Stimulated activated effector memory CD8-positive, alpha-beta T cell treated with anti-CD3 and anti-CD28 coated beads, Interleukin-12 subunit alpha, Interleukin-12 subunit beta, amount 100 ng/mL, for 72 hours (primary cell): ENCODE measurements at regions not wholly inside any gene's neighbourhood (a gene's known extent, or its start where the extent isn't known, plus 50 kb on each side); places are given as distances from the start of the nearest gene placed in this dataset.

ENCODE experiments used
- ATAC-seq: fragments of 150-1000 bp; cut with Tn5 transposase; 2 replicates; pipeline ENCODE4 v1.10.0; 2021
- DNase-seq, 2 donors: peaks; one replicate each; pipeline ENCODE4 v3.0.0; 2021 to 2022; ENCODE audit warnings: low spot score in 2 of 2
- H3K27ac Mint-ChIP-seq: one replicate; pipeline ENCODE4 v1.8.0; 2022; ENCODE audit warnings: mild to moderate bottlenecking, mixed read lengths
- H3K36me3 Mint-ChIP-seq: one replicate; pipeline ENCODE4 v1.8.0; 2022; ENCODE audit warnings: mild to moderate bottlenecking, mixed read lengths
- H3K4me1 Mint-ChIP-seq: one replicate; pipeline ENCODE4 v1.8.0; 2022; ENCODE audit warnings: mixed read lengths
- H3K4me3 Mint-ChIP-seq: one replicate; pipeline ENCODE4 v1.8.0; 2022; ENCODE audit warnings: mild to moderate bottlenecking, mixed read lengths
- H3K9me3 Mint-ChIP-seq: one replicate; pipeline ENCODE4 v1.8.0; 2022; ENCODE audit warnings: mixed read lengths

GRCh38 chr2:66862885-66863650, 428.1 kb downstream of the MEIS1 start:
- no peak for DNase-seq
- no peak overlapping the region for H3K4me3 Mint-ChIP-seq
- ATAC-seq: no peak
- no peaks in the 10 kb centered on the region for H3K36me3 Mint-ChIP-seq
- H3K9me3 Mint-ChIP-seq: peaks cover 7% of the 10 kb centered on the region
- no peak overlapping the region for H3K27ac Mint-ChIP-seq
- H3K4me1 Mint-ChIP-seq: no peaks in the 10 kb centered on the region

DNA sequence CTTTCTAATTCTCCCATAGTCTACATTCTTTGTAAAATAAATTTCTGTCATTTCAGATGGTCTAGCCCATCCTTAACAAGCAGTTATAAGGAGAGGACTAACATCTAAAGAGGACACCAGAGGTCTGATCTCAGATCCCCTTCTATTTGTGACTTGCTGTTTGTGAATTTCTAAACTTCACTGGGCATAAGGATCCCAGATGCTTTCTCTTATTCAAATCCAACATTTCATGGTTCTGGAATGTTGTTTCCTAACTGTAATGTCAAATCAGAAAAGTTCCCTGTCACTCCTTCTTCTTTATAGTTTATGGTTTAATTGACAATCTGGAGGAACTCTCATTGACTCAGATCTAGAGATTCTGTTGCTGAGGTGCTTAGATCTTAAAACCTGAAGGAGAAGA, 430.2 kb downstream of the MEIS1 start:
- H3K9me3 Mint-ChIP-seq: peaks cover 11% of the 10 kb centered on the region
- no peak overlapping the region for H3K27ac Mint-ChIP-seq
- no peaks in the 10 kb centered on the region for H3K36me3 Mint-ChIP-seq
- H3K4me3 Mint-ChIP-seq: no peak overlapping the region
- DNase-seq (no peak), ATAC-seq (no peak)
- H3K4me1 Mint-ChIP-seq: no peaks in the 10 kb centered on the region

GRCh38 chr2:66866331-66867062, 431.6 kb downstream of the MEIS1 start:
- Mint-ChIP-seq H3K36me3 (no peaks in the 10 kb centered on the region), H3K9me3 (peaks cover 6% of the 10 kb centered on the region), H3K4me1 (no peaks in the 10 kb centered on the region), H3K27ac (no peak overlapping the region), H3K4me3 (no peak overlapping the region)
- DNase-seq (no peak), ATAC-seq (no peak)

DNA sequence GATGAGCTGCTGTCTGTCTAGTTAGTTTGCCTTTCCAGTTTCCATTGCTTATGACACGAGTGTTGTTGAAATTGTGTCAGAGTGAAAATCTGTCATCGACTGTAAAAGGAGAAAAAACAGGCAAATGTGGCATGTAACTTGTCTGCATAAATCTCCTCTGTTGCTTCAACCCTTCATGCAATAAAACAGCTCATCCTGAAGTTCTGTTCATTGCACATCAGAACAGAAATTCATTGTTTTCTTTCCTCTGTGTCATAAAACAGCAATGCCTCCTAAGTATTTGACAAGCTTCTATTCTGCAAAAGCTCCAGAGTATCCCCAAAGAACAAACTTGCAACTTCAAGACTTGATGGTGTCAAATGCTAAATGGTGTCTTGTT, 432.1 kb downstream of the MEIS1 start:
- Mint-ChIP-seq H3K9me3 (peaks cover 4% of the 10 kb centered on the region), H3K36me3 (no peaks in the 10 kb centered on the region), H3K27ac (no peak overlapping the region), H3K4me3 (no peak overlapping the region), H3K4me1 (no peaks in the 10 kb centered on the region)
- ATAC-seq (no peak), DNase-seq (no peak)

GRCh38 chr2:66869076-66869475, 434.2 kb downstream of the MEIS1 start:
- ATAC-seq (no peak), DNase-seq (no peak)
- H3K36me3 Mint-ChIP-seq: no peaks in the 10 kb centered on the region
- peaks cover 4% of the 10 kb centered on the region for H3K9me3 Mint-ChIP-seq
- H3K4me1 Mint-ChIP-seq: no peaks in the 10 kb centered on the region
- H3K27ac Mint-ChIP-seq: no peak overlapping the region
- H3K4me3 Mint-ChIP-seq: no peak overlapping the region

DNA sequence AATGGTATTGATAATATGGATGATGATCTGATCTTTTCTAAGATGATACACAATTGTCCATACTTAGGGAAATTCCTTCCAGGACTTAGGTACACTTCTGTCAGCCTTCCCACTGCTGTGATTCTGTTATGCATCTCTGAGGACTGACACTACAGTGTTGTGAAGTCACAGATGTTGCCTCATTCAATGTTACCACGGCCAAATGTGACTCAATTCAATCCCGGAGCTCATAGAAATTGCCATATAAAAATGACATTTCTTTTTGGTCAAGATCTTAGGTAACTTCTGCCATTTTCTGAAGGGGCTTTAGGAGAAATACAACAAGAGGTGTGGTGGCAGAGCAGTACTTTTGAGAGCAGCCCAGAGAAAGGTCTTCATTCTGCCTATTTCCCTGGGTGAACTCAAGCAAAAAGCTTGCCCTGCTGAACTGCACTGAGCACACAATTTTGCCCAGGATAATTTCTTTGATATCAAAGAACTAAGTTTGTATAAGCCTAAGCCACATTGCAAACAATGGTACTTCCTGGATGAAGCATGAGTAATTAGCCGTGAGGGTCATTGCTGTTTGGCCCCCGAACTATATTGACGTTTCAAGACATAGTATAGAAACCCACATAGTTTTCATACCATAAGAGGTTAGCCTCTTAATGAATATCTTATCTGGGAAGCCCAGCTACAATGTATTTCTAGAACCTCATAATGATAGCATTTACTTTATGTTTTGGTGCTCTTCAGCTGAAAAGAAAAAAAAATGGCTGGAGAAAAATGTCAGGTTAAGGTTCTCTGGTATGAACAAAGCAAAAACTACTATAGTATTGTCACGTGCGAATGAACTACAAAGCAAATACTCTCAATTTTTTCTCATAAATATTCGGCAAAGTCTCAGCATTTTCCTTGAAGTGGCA, 437.4 kb downstream of the MEIS1 start:
- no peak overlapping the region for H3K4me3 Mint-ChIP-seq
- H3K36me3 Mint-ChIP-seq: no peaks in the 10 kb centered on the region
- H3K27ac Mint-ChIP-seq: no peak overlapping the region
- DNase-seq (no peak), ATAC-seq (no peak)
- H3K4me1 Mint-ChIP-seq: no peaks in the 10 kb centered on the region
- peaks cover 4% of the 10 kb centered on the region for H3K9me3 Mint-ChIP-seq

DNA sequence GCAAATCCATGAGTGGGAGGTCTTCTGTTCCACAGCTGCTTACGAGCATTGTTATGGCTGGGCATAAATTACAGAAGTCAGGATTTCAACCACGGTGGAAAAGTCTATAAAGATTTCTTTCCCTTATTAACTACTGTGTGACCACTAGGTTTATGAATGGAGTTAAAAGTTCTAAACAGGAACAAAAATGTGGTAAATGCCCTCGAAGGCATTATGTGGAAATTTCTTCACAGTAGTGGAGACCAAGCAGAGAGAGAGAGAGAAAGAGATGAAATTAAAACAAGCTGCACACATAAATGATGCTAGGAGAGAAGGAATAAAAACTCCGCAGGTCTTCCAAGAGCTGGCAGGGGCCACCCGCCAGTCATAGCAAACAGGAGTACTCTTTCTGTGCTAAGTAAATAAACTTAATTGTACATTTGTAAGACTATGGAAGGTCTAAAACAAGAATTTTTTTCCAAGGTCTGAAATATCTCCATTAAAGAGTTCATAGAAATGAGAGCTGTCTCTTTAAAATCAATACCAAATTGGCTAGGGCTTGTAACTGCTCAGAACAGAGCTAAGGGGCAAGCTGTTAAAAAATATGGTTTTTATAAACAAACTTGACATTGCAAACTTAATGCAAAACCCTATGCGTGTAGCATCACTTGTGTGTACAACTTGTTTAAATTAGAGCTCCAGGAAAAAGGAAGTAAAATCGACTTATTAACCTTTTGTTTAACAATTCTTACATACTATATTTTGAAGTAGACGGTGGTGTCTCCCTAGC, 438.2 kb downstream of the MEIS1 start:
- ATAC-seq: no peak
- Mint-ChIP-seq H3K27ac (no peak overlapping the region), H3K4me3 (no peak overlapping the region), H3K36me3 (no peaks in the 10 kb centered on the region), H3K9me3 (peaks cover 3% of the 10 kb centered on the region), H3K4me1 (no peaks in the 10 kb centered on the region)
- DNase-seq: no peak

DNA sequence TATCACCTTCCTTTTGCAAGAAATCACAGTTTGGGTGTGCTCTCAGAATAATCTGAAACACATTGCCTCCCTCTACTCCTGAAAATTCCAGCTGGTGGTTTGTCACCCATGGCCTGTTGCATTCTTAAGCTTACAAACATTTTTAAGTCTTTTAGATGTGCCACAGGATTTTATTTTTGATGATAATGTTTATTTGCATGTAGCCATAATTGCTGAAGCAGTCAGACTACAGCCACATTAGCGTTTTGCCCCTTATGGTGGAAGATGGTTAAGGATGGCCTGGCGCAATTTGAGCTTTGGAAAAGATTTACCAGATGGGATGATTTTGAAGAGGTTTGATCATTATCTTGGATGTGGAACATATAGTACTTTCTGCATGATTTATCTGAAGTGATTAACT, 439.5 kb downstream of the MEIS1 start:
- Mint-ChIP-seq H3K4me1 (no peaks in the 10 kb centered on the region), H3K36me3 (no peaks in the 10 kb centered on the region), H3K9me3 (no peaks in the 10 kb centered on the region), H3K4me3 (no peak overlapping the region), H3K27ac (no peak overlapping the region)
- DNase-seq (no peak), ATAC-seq (no peak)

GRCh38 chr2:66875941-66876462, 441.1 kb downstream of the MEIS1 start:
- Mint-ChIP-seq H3K36me3 (no peaks in the 10 kb centered on the region), H3K27ac (no peak overlapping the region), H3K4me1 (no peaks in the 10 kb centered on the region), H3K4me3 (no peak overlapping the region), H3K9me3 (no peaks in the 10 kb centered on the region)
- ATAC-seq: no peak
- no peak for DNase-seq

DNA sequence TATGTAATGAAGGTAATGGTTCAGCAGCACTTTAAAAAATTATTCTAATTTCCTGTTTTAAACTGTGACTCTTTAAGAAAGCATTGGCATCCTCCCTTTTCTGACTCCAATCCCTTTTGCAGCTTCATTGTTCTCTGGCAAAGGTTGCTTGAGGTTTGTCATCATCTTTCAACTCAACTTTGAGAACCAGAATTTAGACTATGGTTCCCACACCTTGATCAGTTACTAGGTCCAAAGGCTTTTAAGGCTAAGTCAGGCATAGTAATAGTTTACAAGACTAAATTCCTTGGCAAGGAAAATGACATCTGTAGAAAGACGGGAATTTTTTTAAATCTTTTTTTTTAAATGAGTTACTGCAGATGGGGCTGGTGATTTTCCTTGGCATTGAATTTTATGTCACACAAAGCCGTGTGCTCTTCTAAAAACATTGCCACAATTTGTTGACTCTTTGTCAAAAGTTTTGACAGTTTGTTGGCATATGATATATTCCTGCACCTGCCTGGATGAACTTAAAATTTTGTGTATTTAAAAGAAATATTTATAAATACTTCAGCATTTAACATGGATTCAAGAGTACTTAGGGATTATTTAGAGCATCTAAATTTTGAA, 451.0 kb downstream of the MEIS1 start:
- Mint-ChIP-seq H3K4me3 (no peak overlapping the region), H3K36me3 (no peaks in the 10 kb centered on the region), H3K27ac (no peak overlapping the region), H3K4me1 (no peaks in the 10 kb centered on the region), H3K9me3 (peaks cover 14% of the 10 kb centered on the region)
- no peak for DNase-seq
- no peak for ATAC-seq

DNA sequence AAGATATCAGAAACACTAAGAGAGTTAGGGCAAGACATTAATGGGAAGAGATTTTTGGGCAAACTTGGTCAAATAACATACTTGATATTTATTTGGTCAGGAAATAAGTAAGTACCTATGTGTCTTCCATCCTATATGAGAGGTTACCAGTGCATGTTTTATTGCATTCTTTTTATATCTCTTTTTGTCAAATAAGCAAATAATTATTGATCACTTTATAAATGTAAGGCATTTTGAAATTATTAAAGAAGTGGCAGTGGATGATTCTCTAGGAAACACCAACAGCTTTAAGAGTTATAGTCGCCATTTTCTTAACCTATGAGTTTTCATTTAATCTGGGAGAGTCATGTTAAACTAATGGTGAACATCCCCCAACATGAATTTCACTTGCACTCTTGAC, 453.3 kb downstream of the MEIS1 start:
- no peak overlapping the region for H3K27ac Mint-ChIP-seq
- no peaks in the 10 kb centered on the region for H3K36me3 Mint-ChIP-seq
- no peak overlapping the region for H3K4me3 Mint-ChIP-seq
- H3K9me3 Mint-ChIP-seq: peaks cover 12% of the 10 kb centered on the region
- no peaks in the 10 kb centered on the region for H3K4me1 Mint-ChIP-seq
- no peak for ATAC-seq
- DNase-seq: no peak

DNA sequence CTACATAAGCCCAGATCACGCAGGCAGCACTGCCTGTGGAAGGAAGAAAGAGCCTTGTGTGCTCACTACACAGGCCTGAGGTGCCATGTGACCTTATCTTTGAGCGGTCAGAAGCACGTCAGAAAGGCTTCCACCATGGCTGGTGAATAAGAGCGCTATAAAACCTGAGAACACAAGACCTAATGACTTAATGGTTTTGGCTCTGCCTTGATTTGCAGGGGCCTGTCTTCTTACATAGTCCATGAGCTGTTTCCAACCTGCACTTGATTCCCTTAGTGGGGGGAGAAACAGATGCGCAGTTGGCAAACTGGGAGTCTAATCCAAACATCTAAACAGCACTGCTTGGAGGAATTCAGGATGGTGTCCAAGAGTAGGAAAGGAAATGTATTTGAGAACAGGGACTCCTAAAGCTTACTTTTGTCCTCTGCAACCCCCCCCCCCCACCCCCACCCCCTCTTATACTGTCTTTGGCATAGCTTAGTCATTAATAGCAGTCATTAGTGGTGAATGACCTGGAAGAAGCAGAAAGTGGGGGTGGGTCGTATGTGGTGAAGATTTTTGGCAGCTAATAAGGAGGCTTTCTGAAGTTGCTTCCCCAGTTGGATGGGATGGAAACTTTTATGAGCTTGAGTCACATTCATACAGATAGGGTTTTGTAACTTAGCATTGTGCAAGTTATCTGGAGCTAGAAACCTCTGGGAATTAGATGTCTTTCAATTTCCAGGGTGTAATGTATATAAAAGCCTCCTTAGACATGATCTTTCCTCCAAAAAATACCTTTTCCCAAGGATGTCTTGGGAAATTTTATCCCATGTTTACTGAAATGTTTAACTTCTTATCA, 454.1 kb downstream of the MEIS1 start:
- Mint-ChIP-seq H3K4me3 (no peak overlapping the region), H3K4me1 (no peaks in the 10 kb centered on the region), H3K36me3 (no peaks in the 10 kb centered on the region), H3K9me3 (peaks cover 11% of the 10 kb centered on the region), H3K27ac (no peak overlapping the region)
- ATAC-seq (no peak), DNase-seq (no peak)

- Mint-ChIP-seq H3K36me3 (no peaks in the 10 kb centered on the region), H3K4me1 (no peaks in the 10 kb centered on the region), H3K9me3 (peaks cover 14% of the 10 kb centered on the region), H3K27ac (no peak overlapping the region), H3K4me3 (no peak overlapping the region)
- ATAC-seq (no peak), DNase-seq (no peak)
These were observed 454.6 kb downstream of the MEIS1 start for GRCh38 chr2:66889632-66889882.

DNA sequence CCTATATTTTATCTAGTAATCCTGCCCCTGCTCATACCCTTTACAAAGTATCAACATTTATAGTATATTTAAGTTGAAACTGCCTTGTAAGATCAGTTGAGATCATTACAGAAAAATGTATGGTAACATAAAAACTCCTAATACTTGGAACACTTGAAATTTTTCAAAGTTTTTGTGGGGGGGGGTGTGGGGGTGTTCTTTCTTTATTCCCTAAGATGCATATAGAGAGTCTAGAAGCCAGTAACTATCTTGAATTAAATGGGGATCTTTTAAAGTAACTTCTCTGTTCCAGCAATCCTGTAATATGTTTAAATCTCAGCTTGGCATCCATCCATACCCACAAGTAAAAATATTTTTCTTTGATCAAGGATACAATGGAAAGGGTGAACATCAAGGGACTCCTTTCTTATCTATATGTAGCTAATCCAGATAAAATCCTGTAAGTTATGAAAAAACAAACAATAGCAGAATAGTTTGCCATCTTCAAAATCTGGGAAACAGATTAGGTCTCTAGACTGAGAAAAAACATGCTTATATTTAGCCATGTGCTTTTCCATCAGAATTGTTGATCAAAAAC, 455.3 kb downstream of the MEIS1 start:
- ATAC-seq (no peak), DNase-seq (no peak)
- Mint-ChIP-seq H3K27ac (no peak overlapping the region), H3K36me3 (no peaks in the 10 kb centered on the region), H3K9me3 (peaks cover 11% of the 10 kb centered on the region), H3K4me3 (no peak overlapping the region), H3K4me1 (no peaks in the 10 kb centered on the region)
